Stomach (tissue), 8 donors: ENCODE measurements at regions not wholly inside any gene's neighbourhood (a gene's known extent, or its start where the extent isn't known, plus 50 kb on each side); places are given as distances from the start of the nearest gene placed in this dataset.
A peak's percentile ranks its signal among the peaks of the same experiment; 100 is the strongest.

Source experiments
- DNase-seq, 2 donors: peaks; one replicate each; pipeline versions ENCODE4 v3.0.0 to v3.0.0-alpha.2; 2013 to 2019
- H3K27ac ChIP-seq, 5 donors: fragments of 200-600 bp in 4 of 5; sonication (generic) in 4 of 5; one replicate each; pipeline ENCODE4 v1.5.1; 2013 to 2019; ENCODE audit warnings: mild to moderate bottlenecking in 1 of 5, moderate library complexity in 1 of 5
- H3K27me3 ChIP-seq, 3 donors: fragments of 200-600 bp; sonication (generic); one replicate each; pipeline ENCODE4 v1.5.1; 2017 to 2019; ENCODE audit warnings: mixed run types in 1 of 3
- H3K36me3 ChIP-seq, 4 donors: fragments of 200-600 bp; sonication (generic); 1 replicate in 3 of 4; 2 replicates in 1 of 4; pipeline ENCODE4 v1.5.1; 2016 to 2019
- H3K4me1 ChIP-seq, 4 donors: fragments of 200-600 bp; sonication (generic); one replicate each; pipeline ENCODE4 v1.5.1; 2016 to 2019
- H3K4me3 ChIP-seq, 4 donors: fragments of 200-600 bp; sonication (generic) in 3 of 4; one replicate each; pipeline ENCODE4 v1.5.1; 2016 to 2019; ENCODE audit warnings: mild to moderate bottlenecking in 1 of 4
- H3K9me3 ChIP-seq, 4 donors: fragments of 200-600 bp; sonication (generic); one replicate each; pipeline ENCODE4 v1.5.1; 2016 to 2019
- CTCF ChIP-seq, 7 experiments: fragments of 450-650 bp in 4 of 7; fragments of 200-600 bp in 3 of 7; sonication (generic) in 3 of 7; IDR thresholded peaks; one replicate each; pipeline ENCODE4 v1.5.1; 2016 to 2019; ENCODE audit warnings: antibody characterized with exemption in 7 of 7, control low read depth in 2 of 7, mild to moderate bottlenecking in 1 of 7
- EP300 ChIP-seq: sonication (generic); formaldehyde crosslinking; IDR thresholded peaks from one replicate; pipeline ENCODE4 v1.6.1; 2017; ENCODE audit warnings: antibody characterized with exemption
- POLR2A ChIP-seq, 4 donors: fragments of 450-650 bp; IDR thresholded peaks; one replicate each; pipeline ENCODE4 v1.6.1; 2016; ENCODE audit warnings: antibody characterized with exemption in 4 of 4, control low read depth in 2 of 4, mild to moderate bottlenecking in 1 of 4, moderate library complexity in 1 of 4
- POLR2AphosphoS5 ChIP-seq, 3 donors: sonication (generic); formaldehyde crosslinking; IDR thresholded peaks; one replicate each; pipeline ENCODE4 v1.6.1; 2016; ENCODE audit warnings: antibody characterized with exemption in 3 of 3
- WGBS, 5 donors: extraction: QIAGEN DNeasy Blood & Tissue Kit in 3 of 5; methylation state at CpG; one replicate each; pipeline versions ENCODE4 v1.1.5 to v1.1.7; 2013 to 2018; 5-methylcytosine and 5-hydroxymethylcytosine counted together
- intact Hi-C: fragments of 100-400 bp; cut with DNase I; formaldehyde crosslinking; loops from one replicate; pipeline ENCODE4 v1.15.1; 2023; ENCODE audit warnings: low total_unique reads
- donor health status: healthy with polysubstance abuse.
- donor health status: Bipolar disorder and iron deficiency.
- donor health status: healthy.

GRCh38 chrX:38878641-38879340, 77.5 kb downstream of the MID1IP1 start:
- Histone ChIP-seq H3K4me3 (no peak overlapping the region), H3K36me3 (no peaks in the 10 kb centered on the region), H3K27me3 (peaks cover 0 to 4% (median 0%) of the 10 kb centered on the region in 3 donors), H3K27ac (no peak overlapping the region), H3K9me3 (no peaks in the 10 kb centered on the region), H3K4me1 (peaks cover 0 to 9% (median 0%) of the 10 kb centered on the region in 4 donors)
- WGBS, 5 donors = 50 to 78% (median 65%) methylated on average over 4 of the region's 4 CpGs
- intact Hi-C loops = no loop called here
- DNase-seq = no peak
- TF ChIP-seq POLR2AphosphoS5 (IDR thresholded peaks at IDR 0.05) (no peak), CTCF (IDR thresholded peaks at IDR 0.05) (no peak), POLR2A (IDR thresholded peaks at IDR 0.05) (no peak), EP300 (no peak)

- H3K4me3 ChIP-seq = no peak overlapping the region
- DNase-seq = peak; percentile 32 to 54
- H3K27ac ChIP-seq = peak overlapping the region in 3 of 5 donors; percentile 18 to 61 (median 57)
- WGBS, 5 donors = 25 to 54% (median 36%) methylated on average over 3 to 4 of the region's 4 CpGs
- TF ChIP-seq EP300 (no peak), POLR2A (IDR thresholded peaks at IDR 0.05) (no peak), CTCF (IDR thresholded peaks at IDR 0.05) (no peak), POLR2AphosphoS5 (IDR thresholded peaks at IDR 0.05) (no peak)
- intact Hi-C loops = no loop called here
- H3K9me3 ChIP-seq = no peaks in the 10 kb centered on the region
- H3K4me1 ChIP-seq = peaks cover 0 to 9% (median 0%) of the 10 kb centered on the region in 4 donors
- H3K27me3 ChIP-seq = peaks cover 0 to 4% (median 0%) of the 10 kb centered on the region in 3 donors
- no peaks in the 10 kb centered on the region for H3K36me3 ChIP-seq
Measured at GRCh38 chrX:38879631-38880220, 78.5 kb downstream of the MID1IP1 start.

DNA sequence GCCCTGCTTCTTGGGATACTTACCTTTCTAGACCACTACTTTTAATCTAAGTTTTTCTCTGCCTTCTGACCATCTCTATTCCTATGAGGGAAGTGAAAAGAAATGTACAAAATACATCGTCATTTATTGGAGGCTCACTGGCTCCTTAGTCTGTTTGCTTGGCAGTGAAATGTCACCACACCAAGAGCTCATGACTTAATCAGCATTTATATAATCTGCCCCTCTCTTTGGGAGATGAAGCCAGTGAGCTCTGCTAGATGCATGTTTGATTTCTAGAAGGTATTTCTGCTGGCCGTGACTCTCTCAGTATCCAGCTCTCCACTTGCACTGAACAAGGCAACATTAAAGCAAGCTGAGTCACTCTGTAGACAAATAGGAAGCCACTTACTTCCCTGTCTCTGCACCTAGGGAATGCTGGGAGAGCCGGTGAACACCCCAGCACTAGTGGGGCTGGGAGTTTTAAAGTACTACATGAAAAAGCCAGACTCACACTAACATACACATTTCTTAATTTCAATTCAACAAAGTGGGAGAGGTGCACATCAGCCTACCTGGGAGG, 79.1 kb downstream of the MID1IP1 start:
- Histone ChIP-seq H3K9me3 (no peaks in the 10 kb centered on the region), H3K27ac (peak overlapping the region in 3 of 5 donors; percentile 18 to 61 (median 57)), H3K4me3 (no peak overlapping the region), H3K27me3 (peaks cover 0 to 4% (median 0%) of the 10 kb centered on the region in 3 donors), H3K4me1 (peaks cover 0 to 9% (median 0%) of the 10 kb centered on the region in 4 donors), H3K36me3 (no peaks in the 10 kb centered on the region)
- intact Hi-C loops = no loop called here
- DNase-seq = peak in 1 of 2 donors; percentile 51
- 18 to 58% (median 45%) methylated on average over 3 of the region's 3 CpGs for WGBS, 5 donors
- no peak for TF ChIP-seq EP300
- TF ChIP-seq CTCF (IDR thresholded peaks at IDR 0.05) = no peak
- TF ChIP-seq POLR2A (IDR thresholded peaks at IDR 0.05) = no peak
- TF ChIP-seq POLR2AphosphoS5 (IDR thresholded peaks at IDR 0.05) = peak in 1 of 3 donors; percentile 6

DNA sequence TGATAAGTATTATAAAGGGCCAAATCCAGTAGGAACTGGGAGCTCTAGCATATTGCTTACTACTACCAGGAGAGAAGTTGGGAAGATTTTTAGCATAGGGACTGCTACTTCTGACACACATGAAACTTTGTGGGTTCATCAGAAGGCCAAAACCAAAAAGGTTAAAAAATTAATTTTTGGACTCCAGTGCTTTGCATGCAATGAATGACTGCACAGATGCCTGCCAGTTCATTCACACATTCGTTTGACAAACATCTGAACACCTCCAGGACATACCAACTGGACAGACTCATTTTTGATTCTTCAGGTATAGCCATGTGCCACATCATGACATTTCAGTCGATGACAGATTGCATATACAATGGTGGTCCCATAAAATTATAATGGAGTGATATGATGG, 79.8 kb downstream of the MID1IP1 start:
- Histone ChIP-seq H3K36me3 (no peaks in the 10 kb centered on the region), H3K9me3 (no peaks in the 10 kb centered on the region), H3K27ac (peak overlapping the region in 2 of 5 donors; percentile 57 to 61), H3K27me3 (peaks cover 0 to 4% (median 0%) of the 10 kb centered on the region in 3 donors), H3K4me3 (no peak overlapping the region), H3K4me1 (peaks cover 0 to 9% (median 0%) of the 10 kb centered on the region in 4 donors)
- intact Hi-C loops = no loop called here
- DNase-seq = no peak
- 46 to 85% (median 78%) methylated on average over 2 of the region's 2 CpGs for WGBS, 5 donors
- TF ChIP-seq CTCF (IDR thresholded peaks at IDR 0.05) (no peak), EP300 (no peak), POLR2A (IDR thresholded peaks at IDR 0.05) (no peak), POLR2AphosphoS5 (IDR thresholded peaks at IDR 0.05) (no peak)
